B cell (primary cell): ENCODE measurements at regions not wholly inside any gene's neighbourhood (a gene's known extent, or its start where the extent isn't known, plus 50 kb on each side); places are given as distances from the start of the nearest gene placed in this dataset.

Experiments
- ATAC-seq: fragments of 200-7000 bp; cut with Tn5 transposase; one replicate; pipeline ENCODE4 v1.10.0; 2021; ENCODE audit warnings: low read depth, mild to moderate bottlenecking, moderate number of reproducible peaks, moderate library complexity
- CTCF ChIA-PET: fragments of 350-600 bp; sonication (Branson Sonifier 250); formaldehyde crosslinking; loops from one replicate; lab custom pipeline; 2021; ENCODE audit warnings: antibody characterized with exemption, inconsistent platforms; lab: Charles Lee
- POLR2A ChIA-PET: fragments of 350-600 bp; sonication (Branson Sonifier 250); formaldehyde crosslinking; loops from one replicate; lab custom pipeline; 2021; ENCODE audit warnings: antibody characterized with exemption; lab: Charles Lee
- DNase-seq: peaks from one replicate; pipeline ENCODE4 v3.0.0; 2013
- H2AFZ ChIP-seq: 2 replicates; pipeline ENCODE4 v1.6.1; 2012; ENCODE audit warnings: mild to moderate bottlenecking, low read depth, low read length; ENCODE audit not compliant: insufficient read depth, poor library complexity, severe bottlenecking
- H3K27ac ChIP-seq, 2 donors: 1 replicate in 1 of 2; 2 replicates in 1 of 2; pipeline ENCODE4 v1.5.1; 2012 to 2013; ENCODE audit warnings: low read length in 2 of 2, mild to moderate bottlenecking in 2 of 2, moderate library complexity in 1 of 2
- H3K27me3 ChIP-seq, 4 experiments: fragments of 200-600 bp in 1 of 4; sonication (generic) in 1 of 4; replicated peaks in 1 of 4; 1 replicate in 2 of 4; 2 replicates in 2 of 4; pipeline versions ENCODE4 v1.6.1 to v1.7.0; 2013 to 2016; ENCODE audit warnings: low read length in 3 of 4, mild to moderate bottlenecking in 2 of 4, mixed read lengths in 1 of 4, moderate library complexity in 1 of 4; ENCODE audit not compliant: insufficient read depth in 4 of 4, control insufficient read depth in 3 of 4; ENCODE audit errors: control extremely low read depth in 1 of 4
- H3K36me3 ChIP-seq, 2 experiments: replicated peaks in 1 of 2; 1 replicate in 1 of 2; 2 replicates in 1 of 2; pipeline versions ENCODE4 v1.6.1 to v1.7.1; 2013; ENCODE audit warnings: low read length in 1 of 2; ENCODE audit not compliant: insufficient read depth in 2 of 2, control insufficient read depth in 1 of 2; ENCODE audit errors: control extremely low read depth in 1 of 2, extremely low read depth in 1 of 2
- H3K4me1 ChIP-seq, 2 donors: fragments of 200-600 bp in 1 of 2; sonication (generic) in 1 of 2; 1 replicate in 1 of 2; 2 replicates in 1 of 2; pipeline versions ENCODE4 v1.5.1 to v1.6.1; 2013 to 2017; ENCODE audit warnings: low read length in 2 of 2; ENCODE audit not compliant: control insufficient read depth in 2 of 2, insufficient read depth in 2 of 2
- H3K4me2 ChIP-seq: replicated peaks from 2 replicates; pipeline ENCODE3; 2012; ENCODE audit warnings: mild to moderate bottlenecking, low read depth, low read length; ENCODE audit not compliant: poor library complexity, severe bottlenecking
- H3K4me3 ChIP-seq, 5 experiments: fragments of 200-600 bp in 1 of 5; sonication (generic) in 1 of 5; 1 replicate in 3 of 5; 2 replicates in 2 of 5; pipeline versions ENCODE4 v1.5.1 to v1.7.0; 2011 to 2016; ENCODE audit warnings: low read length in 4 of 5, mild to moderate bottlenecking in 4 of 5, low read depth in 2 of 5, control low read depth in 1 of 5, moderate library complexity in 1 of 5; ENCODE audit not compliant: insufficient read depth in 1 of 5; ENCODE audit errors: control extremely low read depth in 1 of 5, extremely low read depth in 1 of 5
- H3K79me2 ChIP-seq: fragments of 200-600 bp; sonication (generic); one replicate; pipeline ENCODE4 v1.6.0; 2016; ENCODE audit warnings: low read length; ENCODE audit not compliant: control insufficient read depth, insufficient read depth
- H3K9ac ChIP-seq: fragments of 200-600 bp; sonication (generic); 2 replicates; pipeline ENCODE4 v1.6.1; 2017; ENCODE audit warnings: mild to moderate bottlenecking, low read length, moderate library complexity
- H3K9me3 ChIP-seq, 3 donors: one replicate each; pipeline versions ENCODE4 v1.6.1 to v1.7.1; 2013; ENCODE audit warnings: low read length in 2 of 3; ENCODE audit not compliant: control insufficient read depth in 2 of 3, insufficient read depth in 1 of 3; ENCODE audit errors: control extremely low read depth in 1 of 3
- H4K20me1 ChIP-seq: 2 replicates; pipeline ENCODE4 v1.6.0; 2012; ENCODE audit warnings: mild to moderate bottlenecking, low read length; ENCODE audit not compliant: insufficient read depth, control insufficient read depth, poor library complexity, severe bottlenecking
- H3K27ac Mint-ChIP-seq: one replicate; pipeline ENCODE4 v1.8.0; 2021; ENCODE audit warnings: mixed read lengths
- H3K27me3 Mint-ChIP-seq: one replicate; pipeline ENCODE4 v1.8.0; 2021; ENCODE audit warnings: mixed read lengths
- H3K4me1 Mint-ChIP-seq: one replicate; pipeline ENCODE4 v1.8.0; 2021; ENCODE audit warnings: mixed read lengths
- H3K4me3 Mint-ChIP-seq: one replicate; pipeline ENCODE4 v1.8.0; 2021; ENCODE audit warnings: mixed read lengths
- H3K9me3 Mint-ChIP-seq: one replicate; pipeline ENCODE4 v1.8.0; 2022; ENCODE audit warnings: mixed read lengths; ENCODE audit not compliant: insufficient read depth
- EZH2 ChIP-seq: IDR thresholded peaks from 2 replicates; pipeline ENCODE4 v1.6.1; 2012; ENCODE audit warnings: borderline replicate concordance, low read depth, mild to moderate bottlenecking, moderate library complexity, low read length; ENCODE audit not compliant: insufficient read depth, poor library complexity, severe bottlenecking
- WGBS: methylation state at CpG from one replicate; pipeline ENCODE4 v1.1.5; 2013; ENCODE audit warnings: missing lambda C conversion rate; ENCODE audit not compliant: insufficient coverage; 5-methylcytosine and 5-hydroxymethylcytosine counted together
- intact Hi-C: fragments of 100-400 bp; cut with micrococcal nuclease; formaldehyde crosslinking; loops from one replicate; pipeline ENCODE4 v1.10.0; 2022
- TF ChIP-seq, protein P1 (sequence below): fragments of 200-600 bp; IDR thresholded peaks from one replicate; pipeline ENCODE4 v1.8.0; 2022; ENCODE audit warnings: antibody characterized with exemption, mild to moderate bottlenecking

DNA sequence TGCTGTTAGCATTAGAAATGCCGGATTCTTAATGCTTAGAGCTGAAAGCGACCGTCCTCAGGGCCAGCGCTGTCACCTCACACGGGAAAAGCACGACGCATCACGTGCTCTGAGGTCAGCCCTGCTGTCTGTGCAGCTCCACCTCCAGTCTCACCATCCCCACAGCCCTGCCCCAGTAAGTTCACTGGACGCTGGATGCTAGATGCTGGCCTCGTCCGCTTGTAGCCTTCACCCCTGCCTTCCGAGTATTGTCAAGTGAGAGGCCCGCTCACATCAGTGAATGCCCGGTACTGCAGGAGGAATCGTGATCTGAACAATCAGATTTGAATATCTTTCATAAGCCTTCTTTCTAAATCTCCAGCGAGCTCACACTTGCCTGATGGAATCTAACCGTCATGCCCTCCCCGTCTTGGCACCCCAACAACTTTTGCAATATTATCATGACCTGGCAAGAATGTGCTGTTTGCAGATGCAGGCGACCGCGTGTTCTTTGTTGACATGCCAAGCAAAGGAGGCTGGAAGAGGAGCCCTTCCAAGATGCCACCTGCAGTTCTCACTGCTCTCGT is 64.9 kb downstream of the DLL1 start:
- Mint-ChIP-seq H3K27me3 (no peaks in the 10 kb centered on the region), H3K4me3 (no peak overlapping the region), H3K27ac (peak overlapping the region; percentile 17), H3K4me1 (peaks cover 7% of the 10 kb centered on the region), H3K9me3 (no peaks in the 10 kb centered on the region)
- DNase-seq (no peak), ATAC-seq (no peak)
- no peak overlapping the region for H3K27ac ChIP-seq
- no peaks in the 10 kb centered on the region for H3K36me3 ChIP-seq
- 94% methylated on average over 21 of the region's 22 CpGs for WGBS
- H3K79me2 ChIP-seq, result no peaks in the 10 kb centered on the region
- TF ChIP-seq EZH2, result no peak
- TF ChIP-seq, protein P1, sequence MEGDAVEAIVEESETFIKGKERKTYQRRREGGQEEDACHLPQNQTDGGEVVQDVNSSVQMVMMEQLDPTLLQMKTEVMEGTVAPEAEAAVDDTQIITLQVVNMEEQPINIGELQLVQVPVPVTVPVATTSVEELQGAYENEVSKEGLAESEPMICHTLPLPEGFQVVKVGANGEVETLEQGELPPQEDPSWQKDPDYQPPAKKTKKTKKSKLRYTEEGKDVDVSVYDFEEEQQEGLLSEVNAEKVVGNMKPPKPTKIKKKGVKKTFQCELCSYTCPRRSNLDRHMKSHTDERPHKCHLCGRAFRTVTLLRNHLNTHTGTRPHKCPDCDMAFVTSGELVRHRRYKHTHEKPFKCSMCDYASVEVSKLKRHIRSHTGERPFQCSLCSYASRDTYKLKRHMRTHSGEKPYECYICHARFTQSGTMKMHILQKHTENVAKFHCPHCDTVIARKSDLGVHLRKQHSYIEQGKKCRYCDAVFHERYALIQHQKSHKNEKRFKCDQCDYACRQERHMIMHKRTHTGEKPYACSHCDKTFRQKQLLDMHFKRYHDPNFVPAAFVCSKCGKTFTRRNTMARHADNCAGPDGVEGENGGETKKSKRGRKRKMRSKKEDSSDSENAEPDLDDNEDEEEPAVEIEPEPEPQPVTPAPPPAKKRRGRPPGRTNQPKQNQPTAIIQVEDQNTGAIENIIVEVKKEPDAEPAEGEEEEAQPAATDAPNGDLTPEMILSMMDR, result no peak
- no peak overlapping the region for H3K9ac ChIP-seq
- H3K27me3 ChIP-seq, result no peaks in the 10 kb centered on the region
- intact Hi-C loops, result no loop called here
- H4K20me1 ChIP-seq, result no peaks in the 10 kb centered on the region
- H3K4me1 ChIP-seq, result no peaks in the 10 kb centered on the region
- ChIA-PET POLR2A (no interaction called here), CTCF (no interaction called here)
- H3K4me2 ChIP-seq, result no peak overlapping the region
- no peak overlapping the region for H2AFZ ChIP-seq
- peaks cover 0 to 3% (median 0%) of the 10 kb centered on the region in 3 donors for H3K9me3 ChIP-seq
- H3K4me3 ChIP-seq, result no peak overlapping the region

DNA sequence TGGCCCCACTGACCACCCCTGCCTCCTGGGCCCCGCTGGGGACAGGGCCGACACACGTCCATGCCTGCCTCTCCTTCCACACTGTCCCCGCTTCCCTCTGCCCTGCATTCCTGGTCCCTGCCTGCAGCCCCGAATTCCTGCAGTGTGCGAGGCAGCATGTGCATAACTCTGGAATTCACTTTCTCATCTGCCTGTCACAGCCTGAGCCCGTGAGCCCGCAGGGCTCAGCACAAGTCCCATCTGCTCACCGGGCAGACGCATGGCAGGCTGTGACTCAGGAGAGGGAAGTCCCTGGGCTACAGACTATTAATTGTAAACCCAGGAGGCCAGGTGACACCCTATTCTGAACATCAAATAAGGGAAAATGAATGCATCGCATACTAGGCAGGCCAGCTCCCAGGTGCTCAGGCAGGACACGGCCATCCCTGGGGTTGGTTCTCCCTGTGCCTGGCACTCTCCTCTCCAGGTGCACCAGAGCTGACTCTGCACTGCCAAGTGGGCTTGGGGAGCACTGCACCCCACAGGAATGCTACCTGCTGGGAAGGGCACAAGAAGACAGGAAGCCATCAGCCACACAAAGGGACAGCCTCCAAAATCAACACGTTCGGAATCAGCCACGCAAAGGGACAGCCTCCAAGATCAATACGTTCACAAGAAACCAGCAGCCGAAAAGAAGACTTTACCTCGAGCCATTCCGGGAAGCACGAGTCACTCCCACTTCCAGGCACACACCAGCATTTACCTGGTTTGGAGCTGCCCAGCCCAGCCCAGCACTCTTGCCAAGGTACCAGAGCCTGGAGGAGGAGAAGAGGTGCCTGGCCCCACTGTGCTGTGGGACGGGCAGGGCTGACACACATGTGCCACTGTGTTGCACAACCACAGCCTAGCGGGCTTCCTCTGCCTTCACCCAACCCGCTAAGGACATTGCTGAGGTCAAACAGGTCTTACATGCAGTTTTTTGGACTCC is 65.9 kb downstream of the DLL1 start:
- no peaks in the 10 kb centered on the region for H3K9me3 Mint-ChIP-seq
- 85% methylated on average over 19 of the region's 23 CpGs for WGBS
- H3K9ac ChIP-seq, result no peak overlapping the region
- no peaks in the 10 kb centered on the region for H3K27me3 ChIP-seq
- no peaks in the 10 kb centered on the region for H4K20me1 ChIP-seq
- intact Hi-C loops, result no loop called here
- H3K79me2 ChIP-seq, result no peaks in the 10 kb centered on the region
- no peak overlapping the region for H3K27ac ChIP-seq
- H3K9me3 ChIP-seq, result peaks cover 0 to 3% (median 0%) of the 10 kb centered on the region in 3 donors
- no peak for ATAC-seq
- no peaks in the 10 kb centered on the region for H3K27me3 Mint-ChIP-seq
- no peak overlapping the region for H3K4me3 Mint-ChIP-seq
- no peaks in the 10 kb centered on the region for H3K36me3 ChIP-seq
- no peak for DNase-seq
- H3K4me2 ChIP-seq, result no peak overlapping the region
- no peak overlapping the region for H2AFZ ChIP-seq
- peaks cover 7% of the 10 kb centered on the region for H3K4me1 Mint-ChIP-seq
- TF ChIP-seq EZH2, result no peak
- TF ChIP-seq, protein P1, result no peak
- CTCF ChIA-PET, result no interaction called here
- H3K4me1 ChIP-seq, result no peaks in the 10 kb centered on the region
- no peak overlapping the region for H3K4me3 ChIP-seq
- POLR2A ChIA-PET, result no interaction called here
- no peak overlapping the region for H3K27ac Mint-ChIP-seq
